ENCODE measurements at regions not wholly inside any gene's neighbourhood (a gene's known extent, or its start where the extent isn't known, plus 50 kb on each side); places are given as distances from the start of the nearest gene placed in this dataset.

GRCh38 chr17:14470417-14470816, 169.5 kb downstream of the HS3ST3B1 start:
- H3K36me3 ChIP-seq = no peaks in the 10 kb centered on the region
- no peak overlapping the region for H3K27ac ChIP-seq
- ATAC-seq (no peak), DNase-seq (no peak), FAIRE-seq (no peak)
- TF ChIP-seq CTCF (IDR thresholded peaks at IDR 0.05) = no peak
- no peak overlapping the region for H3K4me3 ChIP-seq
- no peaks in the 10 kb centered on the region for H3K4me1 ChIP-seq
- intact Hi-C loops (cut with DNase I) = no loop called here
- H3K27me3 ChIP-seq = no peaks in the 10 kb centered on the region
- WGBS, 2 donors = 71 to 75% methylated on average over 4 of the region's 4 CpGs
- no peaks in the 10 kb centered on the region for H3K9me3 ChIP-seq

GRCh38 chr17:14469971-14470370, 169.1 kb downstream of the HS3ST3B1 start:
- Histone ChIP-seq H3K4me1 (no peaks in the 10 kb centered on the region), H3K9me3 (no peaks in the 10 kb centered on the region), H3K36me3 (no peaks in the 10 kb centered on the region), H3K4me3 (no peak overlapping the region), H3K27me3 (no peaks in the 10 kb centered on the region), H3K27ac (no peak overlapping the region)
- DNase-seq (no peak), ATAC-seq (no peak), FAIRE-seq (no peak)
- intact Hi-C loops (cut with DNase I) = no loop called here
- TF ChIP-seq CTCF (IDR thresholded peaks at IDR 0.05) = no peak
- WGBS, 2 donors = 63 to 69% methylated on average over 3 of the region's 3 CpGs

GRCh38 chr17:14468858-14469257, 168.0 kb downstream of the HS3ST3B1 start:
- TF ChIP-seq CTCF (IDR thresholded peaks at IDR 0.05) = no peak
- H3K9me3 ChIP-seq = no peaks in the 10 kb centered on the region
- no peaks in the 10 kb centered on the region for H3K27me3 ChIP-seq
- intact Hi-C loops (cut with DNase I) = no loop called here
- H3K27ac ChIP-seq = no peak overlapping the region
- H3K4me3 ChIP-seq = no peak overlapping the region
- WGBS, 2 donors = 74 to 86% methylated on average over 3 of the region's 3 CpGs
- DNase-seq (no peak), ATAC-seq (no peak), FAIRE-seq (no peak)
- no peaks in the 10 kb centered on the region for H3K36me3 ChIP-seq
- H3K4me1 ChIP-seq = no peaks in the 10 kb centered on the region

- no peak overlapping the region for H3K27ac ChIP-seq
- WGBS, 2 donors = 59 to 63% methylated on average over 4 of the region's 4 CpGs
- H3K4me1 ChIP-seq = no peaks in the 10 kb centered on the region
- FAIRE-seq (no peak), ATAC-seq (no peak), DNase-seq (no peak)
- intact Hi-C loops (cut with DNase I) = no loop called here
- H3K27me3 ChIP-seq = no peaks in the 10 kb centered on the region
- no peak overlapping the region for H3K4me3 ChIP-seq
- no peaks in the 10 kb centered on the region for H3K9me3 ChIP-seq
- TF ChIP-seq CTCF (IDR thresholded peaks at IDR 0.05) = no peak
- H3K36me3 ChIP-seq = no peaks in the 10 kb centered on the region
These were observed 160.3 kb downstream of the HS3ST3B1 start for GRCh38 chr17:14461227-14461548.

GRCh38 chr17:14460516-14461226, 159.8 kb downstream of the HS3ST3B1 start:
- WGBS, 2 donors = 55 to 58% methylated on average over 2 of the region's 2 CpGs
- TF ChIP-seq CTCF (IDR thresholded peaks at IDR 0.05) = no peak
- no peak for ATAC-seq
- intact Hi-C loops (cut with DNase I) = no loop called here
- DNase-seq = no peak
- Histone ChIP-seq H3K4me3 (no peak overlapping the region), H3K9me3 (no peaks in the 10 kb centered on the region), H3K36me3 (no peaks in the 10 kb centered on the region), H3K27ac (no peak overlapping the region), H3K27me3 (no peaks in the 10 kb centered on the region), H3K4me1 (no peaks in the 10 kb centered on the region)
- FAIRE-seq = no peak
